NT2/D1 (cell line): ENCODE measurements at regions not wholly inside any gene's neighbourhood (a gene's known extent, or its start where the extent isn't known, plus 50 kb on each side); places are given as distances from the start of the nearest gene placed in this dataset.

Experiments
- SUZ12 ChIP-seq: IDR thresholded peaks from 2 replicates; pipeline ENCODE4 v1.6.1; 2011; ENCODE audit not compliant: insufficient read length, insufficient read depth; ENCODE audit errors: extremely low read depth
- YY1 ChIP-seq: IDR thresholded peaks from 2 replicates; pipeline ENCODE4 v1.6.1; 2011; ENCODE audit not compliant: insufficient read length, insufficient read depth
- ZNF274 ChIP-seq: IDR thresholded peaks from 2 replicates; pipeline ENCODE4 v1.6.1; 2011; ENCODE audit warnings: mild to moderate bottlenecking, low read depth, low read length

- TF ChIP-seq YY1 (no peak), ZNF274 (no peak), SUZ12 (no peak)
Measured at GRCh38 chr2:78913257-78913656, 112.2 kb upstream of the REG3G start.
